Loucy (cell line): ENCODE measurements at regions not wholly inside any gene's neighbourhood (a gene's known extent, or its start where the extent isn't known, plus 50 kb on each side); places are given as distances from the start of the nearest gene placed in this dataset.

Experiments
- H2AFZ ChIP-seq: fragments of 200-600 bp; sonication (generic); 2 replicates; pipeline ENCODE4 v1.6.0; 2016; ENCODE audit warnings: antibody characterized with exemption, mild to moderate bottlenecking, low read length, moderate library complexity
- H3F3A ChIP-seq: fragments of 200-600 bp; 2 replicates; pipeline ENCODE4 v1.6.0; 2016; ENCODE audit warnings: antibody characterized with exemption, low read depth, mild to moderate bottlenecking
- H3K27me3 ChIP-seq: fragments of 200-600 bp; sonication (generic); 2 replicates; pipeline ENCODE4 v1.6.1; 2014; ENCODE audit warnings: low read length, mild to moderate bottlenecking; ENCODE audit not compliant: insufficient read depth, poor library complexity, severe bottlenecking
- H3K36me3 ChIP-seq: fragments of 200-600 bp; sonication (generic); 2 replicates; pipeline ENCODE4 v1.6.1; 2016; ENCODE audit warnings: low read length; ENCODE audit not compliant: insufficient read depth
- H3K4me1 ChIP-seq: fragments of 200-600 bp; sonication (generic); 2 replicates; pipeline ENCODE4 v1.5.1; 2014; ENCODE audit warnings: low read length, mild to moderate bottlenecking; ENCODE audit not compliant: insufficient read depth, poor library complexity, severe bottlenecking
- H3K4me2 ChIP-seq: fragments of 200-600 bp; sonication (generic); 2 replicates; pipeline ENCODE4 v1.6.0; 2014; ENCODE audit warnings: antibody characterized with exemption, low read length, low read depth, mild to moderate bottlenecking; ENCODE audit not compliant: poor library complexity, severe bottlenecking
- H3K4me3 ChIP-seq: fragments of 200-600 bp; sonication (generic); 2 replicates; pipeline ENCODE4 v1.5.1; 2014; ENCODE audit warnings: low read length, mild to moderate bottlenecking, mixed read lengths; ENCODE audit not compliant: poor library complexity, severe bottlenecking
- H3K79me2 ChIP-seq: fragments of 200-600 bp; sonication (generic); 2 replicates; pipeline ENCODE4 v1.6.1; 2014; ENCODE audit warnings: low read length; ENCODE audit not compliant: insufficient read depth
- H3K9ac ChIP-seq: fragments of 200-600 bp; sonication (generic); 2 replicates; pipeline ENCODE4 v1.6.0; 2014; ENCODE audit warnings: mild to moderate bottlenecking, low read depth, low read length, moderate library complexity; ENCODE audit not compliant: poor library complexity, severe bottlenecking
- H3K9me2 ChIP-seq: fragments of 200-600 bp; sonication (generic); replicated peaks from 2 replicates; pipeline ENCODE4 v1.6.1; 2016; ENCODE audit warnings: low read depth, low read length, mixed read lengths
- H3K9me3 ChIP-seq: fragments of 200-600 bp; sonication (generic); 2 replicates; pipeline ENCODE4 v1.6.1; 2014; ENCODE audit warnings: mild to moderate bottlenecking, antibody characterized with exemption, low read length, low read depth; ENCODE audit not compliant: insufficient read depth
- H4K20me1 ChIP-seq: fragments of 200-600 bp; sonication (generic); 2 replicates; pipeline ENCODE4 v1.6.0; 2014; ENCODE audit warnings: antibody characterized with exemption, low read length, mild to moderate bottlenecking; ENCODE audit not compliant: insufficient read depth, poor library complexity, severe bottlenecking
- CTCF ChIP-seq: fragments of 200-600 bp; sonication (generic); conservative IDR thresholded peaks from 2 replicates; pipeline ENCODE4 v1.5.1; 2014; ENCODE audit warnings: mild to moderate bottlenecking, antibody characterized with exemption, low read length
- EZH2phosphoT487 ChIP-seq: fragments of 200-600 bp; IDR thresholded peaks from 2 replicates; pipeline ENCODE4 v1.6.1; 2018; ENCODE audit warnings: antibody characterized with exemption, mild to moderate bottlenecking, moderate library complexity, borderline replicate concordance

- Histone ChIP-seq H3K79me2 (no peaks in the 10 kb centered on the region), H3K36me3 (no peaks in the 10 kb centered on the region), H3K4me3 (no peak overlapping the region), H2AFZ (no peak overlapping the region), H3K4me1 (no peaks in the 10 kb centered on the region), H3K9ac (no peak overlapping the region), H3K27me3 (no peaks in the 10 kb centered on the region), H3K9me3 (no peaks in the 10 kb centered on the region), H3K4me2 (no peak overlapping the region), H4K20me1 (no peaks in the 10 kb centered on the region), H3K9me2 (no peaks in the 10 kb centered on the region), H3F3A (no peaks in the 10 kb centered on the region)
- TF ChIP-seq CTCF (no peak), EZH2phosphoT487 (no peak)
Observed at GRCh38 chr2:236705295-236706105, 135.9 kb downstream of the ACKR3 start.

- H3K36me3 ChIP-seq, result no peaks in the 10 kb centered on the region
- no peaks in the 10 kb centered on the region for H3K9me3 ChIP-seq
- no peaks in the 10 kb centered on the region for H3K79me2 ChIP-seq
- H3K9me2 ChIP-seq, result no peaks in the 10 kb centered on the region
- no peaks in the 10 kb centered on the region for H3F3A ChIP-seq
- no peaks in the 10 kb centered on the region for H3K27me3 ChIP-seq
- no peaks in the 10 kb centered on the region for H4K20me1 ChIP-seq
- no peaks in the 10 kb centered on the region for H3K4me1 ChIP-seq
- H3K9ac ChIP-seq, result no peak overlapping the region
- no peak overlapping the region for H3K4me2 ChIP-seq
- H3K4me3 ChIP-seq, result no peak overlapping the region
- H2AFZ ChIP-seq, result no peak overlapping the region
- TF ChIP-seq CTCF (no peak), EZH2phosphoT487 (no peak)
Observed at GRCh38 chr2:236706288-236706687, 136.7 kb downstream of the ACKR3 start.

- no peaks in the 10 kb centered on the region for H3K79me2 ChIP-seq
- no peak overlapping the region for H3K9ac ChIP-seq
- no peaks in the 10 kb centered on the region for H3K9me3 ChIP-seq
- no peaks in the 10 kb centered on the region for H4K20me1 ChIP-seq
- no peak overlapping the region for H3K4me2 ChIP-seq
- H3K4me1 ChIP-seq, result no peaks in the 10 kb centered on the region
- no peaks in the 10 kb centered on the region for H3F3A ChIP-seq
- H3K36me3 ChIP-seq, result no peaks in the 10 kb centered on the region
- no peak overlapping the region for H3K4me3 ChIP-seq
- TF ChIP-seq EZH2phosphoT487, result no peak
- no peak for TF ChIP-seq CTCF
- no peaks in the 10 kb centered on the region for H3K27me3 ChIP-seq
- no peaks in the 10 kb centered on the region for H3K9me2 ChIP-seq
- H2AFZ ChIP-seq, result no peak overlapping the region
Observed at GRCh38 chr2:236706803-236707202, 137.2 kb downstream of the ACKR3 start.
